HEK293 (cell line): ENCODE measurements at regions not wholly inside any gene's neighbourhood (a gene's known extent, or its start where the extent isn't known, plus 50 kb on each side); places are given as distances from the start of the nearest gene placed in this dataset.

Source experiments
- CTCF ChIA-PET: fragments of 350-600 bp; formaldehyde crosslinking; extraction: SDS; loops from one replicate; lab custom pipeline; 2021; ENCODE audit warnings: antibody characterized with exemption; lab: Yijun Ruan, JAX
- POLR2A ChIA-PET: fragments of 300-600 bp; formaldehyde crosslinking; extraction: SDS; loops from one replicate; lab custom pipeline; 2020; ENCODE audit warnings: antibody characterized with exemption, inconsistent platforms; lab: Yijun Ruan, JAX
- H3K27ac ChIP-seq: fragments of 200-500 bp; sonication (Bioruptor generic); 2 replicates; pipeline ENCODE4 v1.5.1; 2014; ENCODE audit warnings: low read depth, low read length, control low read depth, inconsistent platforms; ENCODE audit errors: extremely low read depth
- H3K36me3 ChIP-seq, 2 experiments: fragments of 200-500 bp in 1 of 2; sonication (Bioruptor generic) in 1 of 2; 1 replicate in 1 of 2; 2 replicates in 1 of 2; pipeline ENCODE4 v1.5.1; 2014 to 2017; ENCODE audit warnings: inconsistent platforms in 2 of 2, low read length in 2 of 2; ENCODE audit not compliant: control insufficient read depth in 2 of 2, insufficient read depth in 1 of 2
- H3K4me1 ChIP-seq: fragments of 200-500 bp; sonication (Bioruptor generic); 2 replicates; pipeline ENCODE4 v1.5.1; 2014; ENCODE audit warnings: mild to moderate bottlenecking, low read length, inconsistent platforms; ENCODE audit not compliant: control insufficient read depth, insufficient read depth
- H3K4me3 ChIP-seq: 2 replicates; pipeline ENCODE4 v1.5.1; 2011; ENCODE audit warnings: low read depth, mild to moderate bottlenecking, control low read depth, low read length, moderate library complexity
- H3K9me3 ChIP-seq: fragments of 200-500 bp; sonication (Bioruptor generic); 2 replicates; pipeline ENCODE4 v1.5.1; 2014; ENCODE audit warnings: low read depth, low read length, inconsistent platforms; ENCODE audit not compliant: control insufficient read depth, insufficient read depth
- BCL11A ChIP-seq: fragments of 450-650 bp; formaldehyde crosslinking; IDR thresholded peaks from 2 replicates; pipeline ENCODE4 v1.5.1; 2016; ENCODE audit warnings: low read depth, missing biosample characterization, missing genetic modification characterization
- OVOL3 ChIP-seq: fragments of 450-650 bp; formaldehyde crosslinking; IDR thresholded peaks from 2 replicates; pipeline ENCODE4 v1.5.1; 2016; ENCODE audit warnings: missing biosample characterization, missing genetic modification characterization
- PRDM10 ChIP-seq: fragments of 450-650 bp; formaldehyde crosslinking; IDR thresholded peaks from 2 replicates; pipeline ENCODE4 v1.5.1; 2016; ENCODE audit warnings: missing biosample characterization, missing genetic modification characterization
- YY2 ChIP-seq: fragments of 450-650 bp; formaldehyde crosslinking; IDR thresholded peaks from 2 replicates; pipeline ENCODE4 v1.5.1; 2016; ENCODE audit warnings: missing biosample characterization, missing genetic modification characterization
- ZBTB21 ChIP-seq: fragments of 450-650 bp; formaldehyde crosslinking; IDR thresholded peaks from 2 replicates; pipeline ENCODE4 v1.5.1; 2017; ENCODE audit warnings: missing biosample characterization, missing genetic modification characterization
- ZBTB48 ChIP-seq: fragments of 450-650 bp; formaldehyde crosslinking; IDR thresholded peaks from 2 replicates; pipeline ENCODE4 v1.5.1; 2016; ENCODE audit warnings: missing biosample characterization, missing genetic modification characterization
- ZNF10 ChIP-seq: fragments of 450-650 bp; formaldehyde crosslinking; IDR thresholded peaks from 2 replicates; pipeline ENCODE4 v1.5.1; 2017; ENCODE audit warnings: missing biosample characterization, missing genetic modification characterization
- ZNF112 ChIP-seq: fragments of 450-650 bp; formaldehyde crosslinking; IDR thresholded peaks from 2 replicates; pipeline ENCODE4 v1.5.0; 2017; ENCODE audit warnings: missing biosample characterization, missing genetic modification characterization
- ZNF211 ChIP-seq: fragments of 450-650 bp; formaldehyde crosslinking; IDR thresholded peaks from 2 replicates; pipeline ENCODE4 v1.5.1; 2016; ENCODE audit warnings: low read depth, missing biosample characterization, missing genetic modification characterization
- ZNF239 ChIP-seq: fragments of 450-650 bp; formaldehyde crosslinking; IDR thresholded peaks from 2 replicates; pipeline ENCODE4 v1.5.1; 2016; ENCODE audit warnings: missing biosample characterization, missing genetic modification characterization
- ZNF248 ChIP-seq: fragments of 450-650 bp; formaldehyde crosslinking; IDR thresholded peaks from 2 replicates; pipeline ENCODE4 v1.5.1; 2017; ENCODE audit warnings: missing biosample characterization, missing genetic modification characterization
- ZNF274 ChIP-seq, 2 experiments: fragments of 200-500 bp in 1 of 2; fragments of 450-650 bp in 1 of 2; sonication (Bioruptor generic) in 1 of 2; formaldehyde crosslinking in 1 of 2; IDR thresholded peaks; 2 replicates each; pipeline versions ENCODE4 v1.5.1 to v1.6.1; 2014 to 2016; ENCODE audit warnings: borderline replicate concordance in 1 of 2, inconsistent platforms in 1 of 2, low read length in 1 of 2, missing biosample characterization in 1 of 2, missing genetic modification characterization in 1 of 2
- ZNF404 ChIP-seq: fragments of 450-650 bp; formaldehyde crosslinking; IDR thresholded peaks from 2 replicates; pipeline ENCODE4 v1.5.1; 2017; ENCODE audit warnings: missing biosample characterization, missing genetic modification characterization
- ZNF48 ChIP-seq: fragments of 450-650 bp; formaldehyde crosslinking; IDR thresholded peaks from 2 replicates; pipeline ENCODE4 v1.5.1; 2016; ENCODE audit warnings: missing biosample characterization, missing genetic modification characterization
- ZNF548 ChIP-seq: fragments of 450-650 bp; formaldehyde crosslinking; IDR thresholded peaks from 2 replicates; pipeline ENCODE4 v1.5.1; 2016; ENCODE audit warnings: missing biosample characterization, missing genetic modification characterization
- ZNF558 ChIP-seq: fragments of 450-650 bp; formaldehyde crosslinking; IDR thresholded peaks from 2 replicates; pipeline ENCODE4 v1.5.1; 2016; ENCODE audit warnings: missing biosample characterization, missing genetic modification characterization
- ZNF629 ChIP-seq: fragments of 450-650 bp; formaldehyde crosslinking; IDR thresholded peaks from 2 replicates; pipeline ENCODE4 v1.5.1; 2017; ENCODE audit warnings: missing biosample characterization, missing genetic modification characterization
- ZNF645 ChIP-seq: fragments of 450-650 bp; formaldehyde crosslinking; IDR thresholded peaks from 2 replicates; pipeline ENCODE4; 2016; ENCODE audit warnings: missing biosample characterization, missing genetic modification characterization
- ZNF707 ChIP-seq: fragments of 450-650 bp; formaldehyde crosslinking; IDR thresholded peaks from 2 replicates; pipeline ENCODE4 v1.5.1; 2016; ENCODE audit warnings: missing biosample characterization, missing genetic modification characterization
- TF ChIP-seq, protein P1 (sequence below): fragments of 450-650 bp; formaldehyde crosslinking; optimal IDR thresholded peaks from 2 replicates; pipeline ENCODE3; 2016; ENCODE audit warnings: missing biosample characterization, mild to moderate bottlenecking, missing genetic modification characterization
- TF ChIP-seq, protein P2 (sequence below): fragments of 450-650 bp; formaldehyde crosslinking; IDR thresholded peaks from 2 replicates; pipeline ENCODE4 v1.5.0; 2017; ENCODE audit warnings: missing biosample characterization, missing genetic modification characterization, borderline replicate concordance

- TF ChIP-seq, protein P1, sequence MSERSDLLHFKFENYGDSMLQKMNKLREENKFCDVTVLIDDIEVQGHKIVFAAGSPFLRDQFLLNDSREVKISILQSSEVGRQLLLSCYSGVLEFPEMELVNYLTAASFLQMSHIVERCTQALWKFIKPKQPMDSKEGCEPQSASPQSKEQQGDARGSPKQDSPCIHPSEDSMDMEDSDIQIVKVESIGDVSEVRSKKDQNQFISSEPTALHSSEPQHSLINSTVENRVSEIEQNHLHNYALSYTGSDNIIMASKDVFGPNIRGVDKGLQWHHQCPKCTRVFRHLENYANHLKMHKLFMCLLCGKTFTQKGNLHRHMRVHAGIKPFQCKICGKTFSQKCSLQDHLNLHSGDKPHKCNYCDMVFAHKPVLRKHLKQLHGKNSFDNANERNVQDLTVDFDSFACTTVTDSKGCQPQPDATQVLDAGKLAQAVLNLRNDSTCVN, result no peak
- TF ChIP-seq ZNF248 (tag by site-specific recombination) (no peak), ZNF645 (tag by site-specific recombination) (no peak), PRDM10 (tag by site-specific recombination) (no peak), ZNF48 (tag by site-specific recombination) (no peak)
- TF ChIP-seq, all 188 proteins: peak for 0
Observed at GRCh38 chr4:141540643-141541042, 95.7 kb upstream of the IL15 start (continued).

DNA sequence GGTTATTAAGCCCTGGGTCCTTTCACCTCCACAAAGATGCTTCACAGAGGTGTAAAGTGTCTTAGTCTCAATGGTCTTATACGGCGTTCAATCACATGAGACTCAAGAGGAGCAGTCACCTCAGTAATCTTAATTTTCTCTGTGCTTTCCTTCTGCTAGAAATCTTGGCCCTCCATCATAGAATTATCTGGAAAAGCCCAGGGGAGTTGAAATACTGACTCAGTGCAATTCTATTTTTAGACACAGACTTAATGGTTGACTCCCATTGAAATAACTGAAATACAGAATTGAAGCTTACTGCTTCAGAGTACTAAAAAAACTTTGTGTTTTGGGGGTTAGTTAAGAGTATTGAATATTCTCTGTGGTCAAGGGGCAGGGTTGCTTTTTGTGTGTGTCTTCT lies 94.5 kb upstream of the IL15 start:
- H3K4me1 ChIP-seq, result no peaks in the 10 kb centered on the region
- TF ChIP-seq OVOL3 (tag by site-specific recombination) (no peak), ZNF404 (tag by site-specific recombination) (no peak), YY2 (tag by site-specific recombination) (no peak), ZNF548 (tag by site-specific recombination) (no peak), ZNF239 (tag by site-specific recombination) (no peak), ZNF10 (tag by site-specific recombination) (no peak), ZBTB48 (no peak), ZNF211 (tag by site-specific recombination) (no peak), ZNF274 (IDR thresholded peaks at IDR 0.05; ENCODE audit: low read length) (no peak), ZNF274 (tag by site-specific recombination; IDR thresholded peaks at IDR 0.05; ENCODE audit: borderline replicate concordance) (no peak), BCL11A (no peak)
- TF ChIP-seq, protein P2, sequence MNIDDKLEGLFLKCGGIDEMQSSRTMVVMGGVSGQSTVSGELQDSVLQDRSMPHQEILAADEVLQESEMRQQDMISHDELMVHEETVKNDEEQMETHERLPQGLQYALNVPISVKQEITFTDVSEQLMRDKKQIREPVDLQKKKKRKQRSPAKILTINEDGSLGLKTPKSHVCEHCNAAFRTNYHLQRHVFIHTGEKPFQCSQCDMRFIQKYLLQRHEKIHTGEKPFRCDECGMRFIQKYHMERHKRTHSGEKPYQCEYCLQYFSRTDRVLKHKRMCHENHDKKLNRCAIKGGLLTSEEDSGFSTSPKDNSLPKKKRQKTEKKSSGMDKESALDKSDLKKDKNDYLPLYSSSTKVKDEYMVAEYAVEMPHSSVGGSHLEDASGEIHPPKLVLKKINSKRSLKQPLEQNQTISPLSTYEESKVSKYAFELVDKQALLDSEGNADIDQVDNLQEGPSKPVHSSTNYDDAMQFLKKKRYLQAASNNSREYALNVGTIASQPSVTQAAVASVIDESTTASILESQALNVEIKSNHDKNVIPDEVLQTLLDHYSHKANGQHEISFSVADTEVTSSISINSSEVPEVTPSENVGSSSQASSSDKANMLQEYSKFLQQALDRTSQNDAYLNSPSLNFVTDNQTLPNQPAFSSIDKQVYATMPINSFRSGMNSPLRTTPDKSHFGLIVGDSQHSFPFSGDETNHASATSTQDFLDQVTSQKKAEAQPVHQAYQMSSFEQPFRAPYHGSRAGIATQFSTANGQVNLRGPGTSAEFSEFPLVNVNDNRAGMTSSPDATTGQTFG, result no peak
- H3K4me3 ChIP-seq, result no peak overlapping the region
- H3K27ac ChIP-seq, result no peak overlapping the region
- POLR2A ChIA-PET, result no interaction called here
- CTCF ChIA-PET, result no interaction called here
- H3K9me3 ChIP-seq, result no peaks in the 10 kb centered on the region
- no peaks in the 10 kb centered on the region for H3K36me3 ChIP-seq

GRCh38 chr4:141543176-141543575 lies 93.2 kb upstream of the IL15 start:
- no peak overlapping the region for H3K27ac ChIP-seq
- no peak for TF ChIP-seq YY2 (tag by site-specific recombination)
- no peak for TF ChIP-seq ZNF629
- TF ChIP-seq ZNF707 (tag by site-specific recombination), result no peak
- TF ChIP-seq ZNF558, result no peak
- TF ChIP-seq ZNF112 (tag by site-specific recombination), result no peak
- TF ChIP-seq ZBTB21, result no peak
- no peak overlapping the region for H3K4me3 ChIP-seq
- H3K4me1 ChIP-seq, result no peaks in the 10 kb centered on the region
- ChIA-PET CTCF (no interaction called here), POLR2A (no interaction called here)
- no peaks in the 10 kb centered on the region for H3K9me3 ChIP-seq
- H3K36me3 ChIP-seq, result no peaks in the 10 kb centered on the region
